ENCODE measurements at regions not wholly inside any gene's neighbourhood (a gene's known extent, or its start where the extent isn't known, plus 50 kb on each side); places are given as distances from the start of the nearest gene placed in this dataset.

GRCh38 chr1:81695741-81696140, 105.0 kb upstream of the ADGRL2 start:
- DNase-seq, result no peak

- DNase-seq, result no peak
These were observed 107.4 kb upstream of the ADGRL2 start for GRCh38 chr1:81693316-81693715.

GRCh38 chr1:81690676-81691453, 109.9 kb upstream of the ADGRL2 start:
- no peak for DNase-seq

GRCh38 chr1:81689531-81689941, 111.2 kb upstream of the ADGRL2 start:
- DNase-seq, result no peak

GRCh38 chr1:81682490-81682889, 118.2 kb upstream of the ADGRL2 start:
- DNase-seq, result no peak

GRCh38 chr1:81681601-81682266, 119.0 kb upstream of the ADGRL2 start:
- no peak for DNase-seq

- DNase-seq, result no peak
These were observed 119.6 kb upstream of the ADGRL2 start for GRCh38 chr1:81681114-81681513.

GRCh38 chr1:81679942-81680341, 120.8 kb upstream of the ADGRL2 start:
- DNase-seq, result no peak

GRCh38 chr1:81678779-81679178, 122.0 kb upstream of the ADGRL2 start:
- DNase-seq, result no peak

GRCh38 chr1:81672766-81673165, 128.0 kb upstream of the ADGRL2 start:
- no peak for DNase-seq

GRCh38 chr1:81671038-81671437, 129.7 kb upstream of the ADGRL2 start:
- no peak for DNase-seq

- DNase-seq, result no peak
These were observed 130.4 kb upstream of the ADGRL2 start for GRCh38 chr1:81670286-81670685.

GRCh38 chr1:81666586-81666985, 134.1 kb upstream of the ADGRL2 start:
- DNase-seq, result no peak

GRCh38 chr1:81664341-81664740, 136.4 kb upstream of the ADGRL2 start:
- no peak for DNase-seq

- no peak for DNase-seq
These were observed 137.7 kb upstream of the ADGRL2 start for GRCh38 chr1:81662913-81663526.

- DNase-seq, result no peak
These were observed 140.4 kb upstream of the ADGRL2 start for GRCh38 chr1:81660286-81660685.

GRCh38 chr1:81654657-81655056, 146.1 kb upstream of the ADGRL2 start:
- no peak for DNase-seq

- no peak for DNase-seq
These were observed 146.6 kb upstream of the ADGRL2 start for GRCh38 chr1:81654147-81654546.

GRCh38 chr1:81650776-81651175, 150.0 kb upstream of the ADGRL2 start:
- no peak for DNase-seq

- DNase-seq, result no peak
These were observed 164.9 kb upstream of the ADGRL2 start for GRCh38 chr1:81635816-81636215.

GRCh38 chr1:81634294-81634693, 166.4 kb upstream of the ADGRL2 start:
- DNase-seq, result no peak

GRCh38 chr1:81619156-81619555, 181.6 kb upstream of the ADGRL2 start:
- no peak for DNase-seq

GRCh38 chr1:81618376-81618775, 182.4 kb upstream of the ADGRL2 start:
- DNase-seq, result no peak

- DNase-seq, result no peak
These were observed 183.3 kb upstream of the ADGRL2 start for GRCh38 chr1:81617308-81617967.

All from CD4-positive, alpha-beta T cell treated with Interleukin-15 for 1 hour (primary cell).